ACHN (cell line): ENCODE measurements at regions not wholly inside any gene's neighbourhood (a gene's known extent, or its start where the extent isn't known, plus 50 kb on each side); places are given as distances from the start of the nearest gene placed in this dataset.

Experiments used
- DNase-seq: peaks from one replicate; pipeline ENCODE4 v3.0.0-alpha.2; 2015
- in situ Hi-C: cut with HindIII; loops from 2 replicates; pipeline ENCODE4 v1.10.0; 2017; ENCODE audit warnings: low sequenced_read_pairs, low pct_ligation_motif_present, low pct_unique_long_range_greater_than_20kb

DNA sequence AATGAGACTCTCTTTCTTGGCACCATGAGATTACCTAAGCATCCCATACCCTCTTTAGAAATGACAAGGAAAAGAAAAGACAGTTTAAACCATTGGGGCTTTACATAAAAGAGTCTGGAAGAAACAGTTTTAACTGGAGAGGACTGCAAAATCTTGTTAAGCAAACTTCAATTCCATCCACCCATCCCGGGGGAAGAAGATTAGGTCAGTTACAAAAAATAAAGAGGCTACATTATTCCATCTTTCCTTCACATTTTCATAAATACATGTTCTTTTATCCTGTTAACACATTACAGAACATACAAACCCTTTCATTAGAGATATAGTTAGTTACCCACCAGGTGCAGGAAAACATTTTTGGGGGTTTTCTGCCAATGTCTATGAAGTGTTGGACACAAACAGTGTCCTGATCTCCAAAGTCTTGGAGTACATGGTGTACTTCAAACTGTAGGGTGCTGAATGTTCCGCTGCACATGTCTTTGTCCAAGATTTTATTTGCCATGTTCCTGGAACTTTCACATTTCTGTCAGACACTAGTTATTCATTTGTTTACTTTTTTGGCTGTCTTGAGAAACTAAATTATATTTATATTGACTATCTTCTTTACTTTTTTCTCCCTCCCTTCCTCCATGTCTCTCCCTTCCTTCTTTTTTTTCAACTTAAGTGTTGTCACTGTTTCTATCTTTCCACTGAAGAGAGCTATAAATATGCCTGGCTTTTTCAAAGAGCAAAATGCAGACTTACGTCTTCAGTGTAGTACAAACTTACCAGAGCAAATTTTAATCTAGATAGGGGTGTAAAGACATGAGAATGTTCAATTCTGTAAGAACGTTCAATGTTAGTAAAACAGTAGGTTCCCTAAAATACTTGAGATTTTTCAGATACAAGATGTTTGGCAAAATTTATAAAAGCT lies 410.9 kb upstream of the PRR16 start:
- DNase-seq = no peak
- in situ Hi-C loops = no loop called here

DNA sequence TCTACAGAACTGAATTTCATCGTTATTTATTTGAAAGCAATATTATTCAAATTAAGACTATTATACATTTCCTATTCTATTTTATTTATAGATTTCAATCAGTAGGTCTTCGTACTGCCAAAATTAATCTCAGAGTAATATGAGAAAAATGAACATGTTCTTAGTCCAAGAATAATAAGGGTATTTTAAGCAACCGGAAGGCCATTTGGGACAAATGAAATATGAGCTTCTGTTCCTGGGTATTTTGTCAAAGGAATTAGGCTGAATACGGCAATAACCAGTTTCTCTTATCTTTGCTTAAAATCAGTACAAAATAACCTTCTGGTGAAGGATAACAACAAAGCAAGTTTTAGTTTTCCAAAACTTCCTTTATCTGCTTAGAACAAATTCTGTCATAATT lies 410.3 kb upstream of the PRR16 start:
- in situ Hi-C loops = no loop called here
- no peak for DNase-seq

DNA sequence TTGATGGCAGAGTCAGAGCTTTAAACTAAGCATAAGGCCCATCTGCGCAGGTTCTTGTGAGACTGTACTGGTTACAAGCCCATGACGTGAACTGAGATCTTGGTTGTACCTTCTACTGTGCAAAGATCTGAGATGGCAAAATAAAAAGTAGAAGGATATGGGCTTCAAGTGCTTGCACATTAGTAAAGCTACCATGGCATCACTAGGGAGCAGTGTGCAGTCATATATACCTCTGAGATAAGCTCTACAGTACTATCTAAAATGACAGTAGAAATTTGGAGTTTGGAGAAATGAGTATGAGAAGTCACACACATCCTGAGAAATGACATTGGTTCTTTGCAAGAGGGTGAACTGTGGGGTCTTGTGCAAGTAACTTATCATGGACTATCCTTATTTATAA lies 408.2 kb upstream of the PRR16 start:
- DNase-seq = peak; percentile 25
- in situ Hi-C loops = no loop called here

DNA sequence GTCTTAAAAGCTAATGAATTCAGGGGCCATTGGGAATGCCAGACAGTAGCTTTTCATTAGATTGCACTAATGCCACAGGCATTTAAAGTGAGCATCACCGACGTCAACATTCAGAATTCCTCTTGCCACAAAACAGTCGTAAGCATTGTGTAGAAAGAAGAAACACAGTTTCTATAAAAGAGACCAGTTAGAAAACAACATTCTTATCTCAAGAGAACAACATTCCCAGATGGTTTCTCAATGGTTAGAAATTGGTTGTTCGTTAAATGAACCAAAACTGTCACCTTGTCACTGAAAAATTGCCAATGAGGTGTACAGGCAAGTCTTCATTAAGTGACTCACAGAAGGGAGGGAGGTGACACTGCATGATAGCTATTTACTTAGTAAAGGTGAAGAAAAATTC lies 401.6 kb upstream of the PRR16 start:
- no peak for DNase-seq

DNA sequence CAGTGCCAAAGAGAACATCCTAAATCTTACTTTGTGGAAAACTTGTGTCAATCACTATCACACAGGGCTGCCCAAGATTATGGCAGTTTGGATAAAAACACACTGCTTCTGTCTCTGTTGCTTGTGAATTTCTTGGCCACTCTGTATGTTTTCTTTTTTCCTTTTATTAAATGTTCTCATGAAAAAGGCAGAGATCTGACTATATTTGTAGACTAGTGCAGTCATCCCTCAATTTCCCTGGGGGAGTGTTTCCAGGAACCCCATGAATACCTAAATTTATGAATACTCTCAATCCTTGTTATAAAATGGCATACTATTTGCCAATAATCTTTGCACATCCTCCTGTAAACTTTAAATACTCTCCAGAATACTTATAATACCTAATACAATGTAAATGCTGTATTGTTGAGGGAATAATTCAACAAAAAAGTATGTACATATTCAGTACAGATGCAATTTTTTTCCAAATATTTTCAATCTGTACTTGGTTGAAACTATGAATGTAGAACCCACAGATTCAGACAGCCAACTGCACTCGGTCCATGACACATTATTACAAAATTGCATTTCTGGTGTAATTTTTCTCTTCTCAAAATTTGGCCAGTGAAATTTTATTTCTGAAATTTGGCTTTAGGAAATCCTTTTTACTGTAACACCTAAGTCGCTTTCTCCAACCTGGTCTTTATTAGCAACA lies 391.9 kb upstream of the PRR16 start:
- in situ Hi-C loops = no loop called here
- no peak for DNase-seq

More for the DNA sequence above, 401.6 kb upstream of the PRR16 start:
- in situ Hi-C loops = no loop called here

DNA sequence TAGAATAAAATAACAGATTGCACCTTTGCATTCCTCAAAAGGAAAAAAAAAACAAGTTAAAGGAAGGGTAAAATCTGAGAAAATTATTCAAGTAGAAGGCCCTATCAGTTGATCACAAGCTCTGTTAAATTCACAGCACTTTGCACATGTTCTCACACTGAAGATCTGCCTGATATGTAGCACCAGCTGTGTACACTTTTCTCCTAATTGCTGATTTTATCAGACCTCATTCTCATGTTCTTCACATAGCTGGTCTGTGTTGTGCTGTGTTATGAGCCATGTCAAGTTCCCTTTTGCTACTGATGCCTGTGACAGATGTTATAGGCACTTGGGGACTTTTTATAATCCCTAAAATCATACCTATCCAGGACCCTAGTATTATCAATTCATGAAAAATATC lies 390.4 kb upstream of the PRR16 start:
- in situ Hi-C loops = no loop called here

DNA sequence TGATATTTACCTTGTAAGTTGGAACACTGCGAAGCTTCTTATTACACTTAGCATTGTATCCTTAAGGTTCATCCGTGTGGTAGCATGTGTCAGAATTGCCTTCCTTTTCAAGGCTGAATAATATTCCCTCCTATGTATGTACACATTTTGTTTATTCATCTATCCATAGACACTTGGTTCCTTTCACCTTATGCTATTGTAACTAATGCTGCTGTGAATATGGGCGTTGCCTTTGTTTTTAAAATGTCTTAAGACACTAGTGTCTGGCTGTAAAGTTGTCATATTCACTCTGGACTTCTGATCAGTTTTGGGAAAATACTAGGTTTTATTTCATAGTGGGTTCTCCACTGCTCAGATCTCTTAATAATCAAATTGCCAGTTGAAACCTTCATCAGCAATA lies 383.3 kb upstream of the PRR16 start:
- DNase-seq = no peak
- in situ Hi-C loops = no loop called here

More for the DNA sequence above, 390.4 kb upstream of the PRR16 start:
- DNase-seq = no peak

DNA sequence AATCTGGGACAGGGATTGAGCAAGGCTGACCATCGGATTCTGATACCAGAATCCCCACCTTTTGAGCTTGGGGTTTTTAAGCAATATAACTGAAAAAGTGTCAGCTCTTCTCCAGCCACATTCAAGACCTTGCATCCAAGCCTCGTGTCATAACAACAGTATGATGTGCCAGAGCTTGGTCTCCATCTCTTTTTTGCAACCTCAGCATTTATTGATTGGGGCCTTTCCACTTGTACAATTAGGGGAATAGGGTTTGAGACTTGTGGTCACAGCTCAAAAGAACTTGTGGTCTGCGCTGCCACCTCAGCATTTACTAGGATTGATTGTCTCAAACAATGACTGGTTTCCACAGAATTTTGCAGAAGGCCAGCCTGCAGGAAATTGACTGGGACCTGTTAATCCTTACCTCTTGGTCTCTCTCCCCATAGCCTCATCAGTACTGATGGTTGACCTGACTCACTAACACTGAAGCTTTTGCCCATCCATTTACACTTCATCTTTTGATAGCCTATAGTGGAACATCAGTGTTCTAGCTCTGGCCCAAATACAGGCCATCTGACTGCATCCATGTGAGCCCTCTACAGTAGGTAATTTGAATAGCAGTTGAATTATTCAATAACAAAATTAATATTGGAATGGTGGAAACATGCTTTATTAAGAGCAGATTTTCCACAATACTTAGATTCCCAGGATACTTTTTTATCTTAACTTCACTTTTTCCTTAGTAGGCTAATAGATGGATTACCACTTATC lies 381.6 kb upstream of the PRR16 start:
- no peak for DNase-seq
- in situ Hi-C loops = no loop called here

DNA sequence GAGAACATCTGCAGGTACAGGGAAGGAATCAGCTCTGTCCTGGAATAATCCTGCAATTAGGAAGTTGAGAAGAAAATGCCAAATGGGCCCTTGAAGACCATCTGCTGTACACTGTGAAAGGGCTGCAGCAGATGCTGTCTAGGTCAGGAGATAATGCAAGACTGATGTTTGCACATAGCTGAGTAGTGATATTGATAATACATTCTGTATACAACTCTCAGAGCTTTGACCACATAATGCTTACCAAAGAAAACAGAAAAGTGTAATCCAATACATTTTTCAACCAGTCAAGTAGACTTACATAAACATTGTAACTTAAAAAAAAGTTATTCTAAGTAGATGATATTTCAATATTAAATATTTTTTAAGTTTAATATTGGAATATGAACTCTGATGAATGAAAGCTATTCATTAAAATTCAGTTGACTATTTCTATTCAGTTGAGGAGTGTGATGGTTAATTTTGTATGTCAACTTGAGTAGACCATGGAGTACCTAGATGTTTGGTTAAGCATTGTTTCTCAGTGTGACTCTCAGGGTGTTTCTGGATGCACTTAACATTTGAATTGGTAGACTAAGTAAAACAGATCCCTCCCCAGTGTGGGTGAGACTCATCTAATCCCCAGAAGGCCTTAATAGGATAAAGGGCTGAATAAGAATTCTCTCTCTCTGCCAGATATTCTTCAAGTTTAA lies 380.1 kb upstream of the PRR16 start:
- in situ Hi-C loops = no loop called here
- no peak for DNase-seq

DNA sequence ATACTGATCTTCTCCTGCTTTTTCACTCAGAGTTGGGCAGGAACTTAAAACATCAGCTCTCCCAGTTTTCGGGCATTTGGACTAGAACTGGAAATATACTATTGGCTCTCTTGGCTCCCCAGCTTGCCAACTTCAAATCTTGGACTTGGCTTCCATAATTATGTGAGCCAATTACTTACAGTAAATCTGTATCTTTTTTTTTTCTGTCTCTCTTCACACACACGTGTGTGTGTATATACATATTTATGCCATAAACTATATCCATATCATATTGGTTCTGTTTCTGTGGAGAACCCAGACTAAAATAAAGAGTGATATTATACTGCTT lies 379.6 kb upstream of the PRR16 start:
- in situ Hi-C loops = no loop called here
- no peak for DNase-seq

DNA sequence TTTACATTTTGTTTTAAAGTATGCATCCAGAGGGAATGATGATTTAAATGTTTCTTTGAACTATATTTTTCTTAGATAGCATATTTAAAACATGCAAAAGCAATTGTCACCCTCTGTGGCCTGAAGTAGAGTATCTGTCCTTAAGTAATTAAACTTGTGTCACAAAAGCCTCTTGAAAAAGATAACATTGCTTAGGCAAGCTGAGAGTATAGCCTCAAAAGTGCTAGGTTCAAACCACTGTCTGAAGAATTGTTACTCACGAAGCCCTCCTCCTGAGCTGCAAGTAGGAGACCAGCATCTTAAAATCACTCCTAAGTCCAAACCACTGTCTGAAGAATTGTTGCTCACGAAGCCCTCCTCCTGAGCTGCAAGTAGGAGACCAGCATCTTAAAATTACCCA lies 378.0 kb upstream of the PRR16 start:
- in situ Hi-C loops = no loop called here
- DNase-seq = no peak

DNA sequence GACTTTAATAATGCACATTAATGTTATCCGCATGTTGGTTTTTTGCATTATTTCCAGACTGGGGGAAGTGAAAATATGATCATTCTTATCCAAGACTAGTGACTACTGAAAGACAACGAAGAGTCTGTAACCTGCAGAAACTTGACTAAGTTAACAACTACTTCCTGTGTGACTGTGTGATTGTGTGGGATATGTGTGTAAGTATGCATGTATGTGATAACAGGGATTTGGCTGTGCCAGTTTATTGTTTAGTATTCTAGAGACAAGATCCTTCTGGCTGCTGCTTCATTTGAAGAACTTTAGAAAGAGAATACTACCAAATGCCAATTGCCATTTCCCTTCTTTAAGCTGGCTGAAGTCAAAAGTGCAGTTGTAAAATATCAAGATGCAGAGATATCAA lies 375.7 kb upstream of the PRR16 start:
- in situ Hi-C loops = no loop called here

DNA sequence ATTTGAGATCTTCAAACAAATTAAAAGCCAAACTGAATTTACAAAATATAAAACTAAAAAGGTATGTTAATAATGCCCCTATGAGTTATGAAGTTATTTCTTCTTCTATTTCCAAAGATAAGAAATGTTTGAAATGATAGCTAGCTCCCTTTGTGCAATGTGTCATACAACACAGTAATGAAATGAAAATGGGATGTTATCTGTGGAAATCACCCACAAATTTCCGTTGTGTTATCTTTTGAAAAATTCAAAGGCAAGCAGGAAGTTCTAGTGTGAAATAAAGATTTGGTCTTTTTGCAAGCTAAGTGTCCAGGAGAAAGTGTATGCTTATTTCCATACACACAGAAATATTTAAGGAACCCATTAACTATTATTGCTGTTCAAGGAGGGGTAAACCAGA lies 375.3 kb upstream of the PRR16 start:
- in situ Hi-C loops = no loop called here

More for the DNA sequence above, 375.7 kb upstream of the PRR16 start:
- no peak for DNase-seq

DNA sequence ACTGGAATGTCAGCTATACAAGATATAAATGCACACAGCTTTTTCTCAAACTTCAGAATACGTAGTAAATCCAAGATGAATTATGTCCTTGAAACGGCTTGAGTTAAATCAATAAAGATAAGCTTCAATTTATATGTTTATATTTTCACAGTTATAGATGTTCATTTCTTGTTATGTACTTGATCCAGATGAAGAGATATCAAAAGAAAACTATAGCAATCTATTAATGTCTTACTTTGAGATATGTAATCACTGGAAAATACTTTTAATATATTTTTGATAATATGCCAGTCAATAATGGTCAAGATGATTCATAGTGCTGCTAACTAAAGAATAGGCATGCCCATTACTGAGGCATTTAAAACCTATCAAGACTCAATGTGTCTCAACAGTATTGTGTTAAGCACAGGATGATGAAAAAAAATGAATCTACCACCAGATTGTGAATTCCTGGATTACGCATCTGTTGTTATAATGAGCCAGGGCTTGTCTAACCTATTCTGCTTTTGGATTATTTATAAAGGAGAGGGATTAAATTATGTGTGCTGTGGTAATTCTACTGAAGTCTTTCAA lies 372.6 kb upstream of the PRR16 start:
- no peak for DNase-seq
- in situ Hi-C loops = no loop called here

More for the DNA sequence above, 375.3 kb upstream of the PRR16 start:
- DNase-seq = no peak

DNA sequence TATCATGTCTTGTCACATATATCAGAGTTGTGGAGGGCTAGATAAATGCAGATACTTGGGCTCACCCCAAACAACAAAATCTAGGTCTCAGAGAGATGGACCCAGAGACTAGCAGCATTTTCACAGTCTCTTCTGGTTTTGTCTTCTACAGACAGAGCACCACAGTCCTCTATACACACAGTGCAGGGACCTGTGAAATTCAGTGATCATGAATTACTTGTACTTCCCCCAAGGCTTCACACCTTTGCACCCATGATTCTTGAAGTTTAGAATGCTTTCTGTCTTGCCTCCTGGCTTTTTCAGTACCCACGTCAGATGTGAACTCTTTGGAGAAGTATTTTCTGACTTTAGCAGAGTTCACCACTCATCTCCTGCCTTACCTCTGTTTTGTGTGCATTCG lies 371.5 kb upstream of the PRR16 start:
- in situ Hi-C loops = no loop called here
- DNase-seq = no peak

DNA sequence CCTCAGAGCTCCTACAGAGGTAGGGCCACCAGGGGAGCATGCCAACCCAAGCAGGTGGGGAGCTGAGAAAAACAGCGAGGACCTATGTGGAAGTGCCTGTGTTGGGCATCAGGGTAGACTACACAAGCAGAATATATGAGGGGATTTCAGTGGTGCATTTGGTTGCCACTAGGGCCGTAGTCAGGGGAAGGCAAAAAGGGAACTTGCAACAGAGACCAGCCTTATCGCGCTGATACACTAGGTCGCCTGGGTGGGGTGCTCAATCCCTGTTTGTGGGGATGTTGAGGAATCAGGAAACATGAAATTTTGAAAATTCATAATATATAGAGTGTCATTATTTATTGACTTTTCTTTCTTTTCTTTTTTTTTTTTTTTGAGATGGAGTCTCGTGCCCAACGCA lies 370.9 kb upstream of the PRR16 start:
- no peak for DNase-seq
- in situ Hi-C loops = no loop called here

DNA sequence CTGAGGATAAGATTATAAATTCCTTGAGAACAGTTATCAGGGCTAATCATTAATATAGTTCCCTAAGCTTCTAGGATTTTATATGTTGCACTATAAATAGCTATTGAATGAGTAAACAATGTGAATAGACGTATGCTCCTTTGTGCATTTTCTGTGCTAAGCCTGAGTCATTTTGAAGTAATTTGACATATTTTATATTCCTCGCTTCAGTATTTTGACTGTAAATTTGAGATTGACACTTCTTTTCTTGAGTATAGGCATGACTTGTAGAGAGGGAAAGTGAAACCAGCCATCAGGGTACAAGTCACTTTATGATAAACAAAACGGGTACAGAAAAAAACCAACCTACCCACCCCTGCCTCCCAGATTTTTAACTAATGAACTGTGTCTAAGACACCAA lies 367.7 kb upstream of the PRR16 start:
- in situ Hi-C loops = no loop called here
- peak; percentile 61 for DNase-seq

DNA sequence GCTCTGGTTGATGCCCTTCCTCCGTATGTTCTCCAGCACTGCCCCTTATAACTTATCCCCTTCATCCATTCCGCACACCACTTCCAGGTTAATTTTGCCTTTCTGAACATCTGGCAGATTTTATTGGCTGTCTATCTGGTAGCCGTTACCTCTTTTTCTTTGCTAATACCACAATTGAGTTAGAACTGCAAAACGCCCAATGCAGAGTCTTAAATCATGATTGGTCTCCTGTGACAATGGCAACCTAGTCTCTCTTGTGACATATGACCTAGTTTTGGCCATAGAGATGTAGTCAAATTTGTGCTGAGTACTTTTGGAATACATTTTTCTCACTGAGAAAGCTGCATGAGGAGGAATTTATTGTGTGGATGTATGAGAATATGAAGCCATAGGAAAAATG lies 365.7 kb upstream of the PRR16 start:
- in situ Hi-C loops = no loop called here
- DNase-seq = no peak
